ENCODE measurements at regions not wholly inside any gene's neighbourhood (a gene's known extent, or its start where the extent isn't known, plus 50 kb on each side); places are given as distances from the start of the nearest gene placed in this dataset.
"Not testable (repeated sequence)": the region's sequence is repeated elsewhere in the genome, so short reads cannot be mapped to it uniquely, and the experiment has no call there.

DNA sequence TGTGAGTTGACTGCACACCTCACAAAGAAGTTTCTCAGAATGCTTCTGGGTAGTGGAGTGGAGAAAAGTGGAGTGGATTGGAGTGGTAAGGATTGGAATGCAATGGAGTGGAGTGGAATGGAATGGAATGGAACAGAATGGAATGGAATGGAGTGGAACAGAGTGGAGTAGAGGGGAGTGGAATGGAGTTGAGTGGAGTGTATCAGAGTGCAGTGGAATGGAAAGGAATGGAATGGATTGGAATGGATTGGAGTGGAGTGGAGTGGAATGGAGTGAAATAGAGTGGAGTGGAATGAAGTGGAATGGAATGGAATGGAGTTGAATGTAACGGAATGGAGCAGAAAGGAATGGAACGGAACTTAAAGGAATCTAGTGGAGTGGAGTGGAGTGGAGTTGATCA lies 5194.2 kb upstream of the TPTE start:
- H3K4me2 ChIP-seq (ENCODE audit: low read length); H3K9me3 ChIP-seq (ENCODE audit: insufficient read depth, low read depth, low read length); DNase-seq; H2BK120ac ChIP-seq (ENCODE audit: insufficient read depth, low read length, poor library complexity); H3K27me3 ChIP-seq (ENCODE audit: insufficient read depth, low read length); H3K79me2 ChIP-seq (ENCODE audit: control insufficient read depth, insufficient read depth, low read length, poor library complexity); H3K9ac ChIP-seq (ENCODE audit: low read length); H3K4me1 ChIP-seq (ENCODE audit: control insufficient read depth in 1 of 2, insufficient read depth in 2 of 2, low read length in 2 of 2); H3K23ac ChIP-seq (ENCODE audit: low read length); H2BK12ac ChIP-seq (ENCODE audit: low read length); H3K14ac ChIP-seq (ENCODE audit: low read length); H3K79me1 ChIP-seq (ENCODE audit: low read length); H3K18ac ChIP-seq (ENCODE audit: low read length); H3K36me3 ChIP-seq (ENCODE audit: control insufficient read depth in 1 of 2, insufficient read depth in 2 of 2, low read length in 2 of 2); H4K91ac ChIP-seq (ENCODE audit: low read depth, low read length); H3K4ac ChIP-seq (ENCODE audit: low read depth, low read length); H2AFZ ChIP-seq (ENCODE audit: insufficient read depth, low read length, poor library complexity); H3K4me3 ChIP-seq (ENCODE audit: low read depth, low read length); H3K27ac ChIP-seq (ENCODE audit: low read depth, low read length); H2BK5ac ChIP-seq (ENCODE audit: low read depth, low read length, poor library complexity); H4K8ac ChIP-seq (ENCODE audit: low read depth, low read length); H4K12ac ChIP-seq (ENCODE audit: low read depth, low read length); H2AK5ac ChIP-seq (ENCODE audit: low read length): not testable (repeated sequence)
- no CpG with 5 or more reads among the region's 2 CpGs for WGBS (ENCODE audit: extremely low coverage, insufficient coverage, insufficient read length)

GRCh38 chr21:5329311-5329939 lies 5192.0 kb upstream of the TPTE start:
- no CpG with 5 or more reads among the region's 8 CpGs for WGBS (ENCODE audit: extremely low coverage, insufficient coverage, insufficient read length)
- not testable (repeated sequence) for H3K4me1 ChIP-seq (ENCODE audit: control insufficient read depth in 1 of 2, insufficient read depth in 2 of 2, low read length in 2 of 2)

DNA sequence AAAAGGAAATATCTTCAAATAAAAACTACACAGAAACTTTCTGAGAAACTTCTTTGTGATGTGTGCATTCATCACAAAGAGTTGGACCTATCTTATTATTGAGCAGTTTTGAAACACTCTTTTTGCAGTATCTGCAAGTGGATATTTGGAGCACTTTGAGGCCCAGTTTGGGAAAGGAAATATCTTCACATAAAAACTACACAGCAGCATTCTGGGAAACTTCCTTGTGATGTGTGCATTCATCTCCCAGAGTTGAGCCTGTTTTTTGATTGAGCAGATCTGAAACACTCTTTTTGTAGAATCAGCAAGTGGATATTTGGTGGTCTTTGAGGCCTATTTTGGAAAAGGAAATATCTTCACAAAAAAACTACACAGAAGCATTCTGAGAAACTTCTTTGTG lies 5163.5 kb upstream of the TPTE start:
- not testable (repeated sequence) for H3K18ac ChIP-seq (ENCODE audit: low read length); H3K23ac ChIP-seq (ENCODE audit: low read length); H3K9ac ChIP-seq (ENCODE audit: low read length); H3K36me3 ChIP-seq (ENCODE audit: control insufficient read depth in 1 of 2, insufficient read depth in 2 of 2, low read length in 2 of 2); H2AK5ac ChIP-seq (ENCODE audit: low read length); H3K4me3 ChIP-seq (ENCODE audit: low read depth, low read length); H3K14ac ChIP-seq (ENCODE audit: low read length); H3K27me3 ChIP-seq (ENCODE audit: insufficient read depth, low read length); H3K9me3 ChIP-seq (ENCODE audit: insufficient read depth, low read depth, low read length); H3K4me1 ChIP-seq (ENCODE audit: control insufficient read depth in 1 of 2, insufficient read depth in 2 of 2, low read length in 2 of 2); H2BK5ac ChIP-seq (ENCODE audit: low read depth, low read length, poor library complexity); H3K27ac ChIP-seq (ENCODE audit: low read depth, low read length); H4K12ac ChIP-seq (ENCODE audit: low read depth, low read length); H4K91ac ChIP-seq (ENCODE audit: low read depth, low read length); H2BK12ac ChIP-seq (ENCODE audit: low read length); H3K4ac ChIP-seq (ENCODE audit: low read depth, low read length); H2BK120ac ChIP-seq (ENCODE audit: insufficient read depth, low read length, poor library complexity); H4K8ac ChIP-seq (ENCODE audit: low read depth, low read length); H3K79me2 ChIP-seq (ENCODE audit: control insufficient read depth, insufficient read depth, low read length, poor library complexity); H3K79me1 ChIP-seq (ENCODE audit: low read length); H3K4me2 ChIP-seq (ENCODE audit: low read length); H2AFZ ChIP-seq (ENCODE audit: insufficient read depth, low read length, poor library complexity)
- DNase-seq, result peak in 1 of 2 donors; percentile 0

More at GRCh38 chr21:5329311-5329939, 5192.0 kb upstream of the TPTE start:
- DNase-seq; H3K23ac ChIP-seq (ENCODE audit: low read length); H4K12ac ChIP-seq (ENCODE audit: low read depth, low read length); H3K27ac ChIP-seq (ENCODE audit: low read depth, low read length); H3K36me3 ChIP-seq (ENCODE audit: control insufficient read depth in 1 of 2, insufficient read depth in 2 of 2, low read length in 2 of 2); H3K14ac ChIP-seq (ENCODE audit: low read length); H3K18ac ChIP-seq (ENCODE audit: low read length); H3K79me1 ChIP-seq (ENCODE audit: low read length); H3K4me3 ChIP-seq (ENCODE audit: low read depth, low read length); H3K27me3 ChIP-seq (ENCODE audit: insufficient read depth, low read length); H2AFZ ChIP-seq (ENCODE audit: insufficient read depth, low read length, poor library complexity); H2AK5ac ChIP-seq (ENCODE audit: low read length); H4K8ac ChIP-seq (ENCODE audit: low read depth, low read length); H3K79me2 ChIP-seq (ENCODE audit: control insufficient read depth, insufficient read depth, low read length, poor library complexity); H3K9ac ChIP-seq (ENCODE audit: low read length); H2BK5ac ChIP-seq (ENCODE audit: low read depth, low read length, poor library complexity); H2BK120ac ChIP-seq (ENCODE audit: insufficient read depth, low read length, poor library complexity); H3K9me3 ChIP-seq (ENCODE audit: insufficient read depth, low read depth, low read length); H3K4ac ChIP-seq (ENCODE audit: low read depth, low read length); H3K4me2 ChIP-seq (ENCODE audit: low read length); H2BK12ac ChIP-seq (ENCODE audit: low read length); H4K91ac ChIP-seq (ENCODE audit: low read depth, low read length): not testable (repeated sequence)
